ENCODE measurements at regions not wholly inside any gene's neighbourhood (a gene's known extent, or its start where the extent isn't known, plus 50 kb on each side); places are given as distances from the start of the nearest gene placed in this dataset.

GRCh38 chr15:38709196-38709595, 144.6 kb upstream of the RASGRP1 start:
- H3K79me2 ChIP-seq (ENCODE audit: control insufficient read depth, insufficient read depth, low read length, poor library complexity) = no peaks in the 10 kb centered on the region
- no peak overlapping the region for H3K14ac ChIP-seq (ENCODE audit: low read length)
- no peak overlapping the region for H3K4me3 ChIP-seq (ENCODE audit: low read depth, low read length)
- H3K9ac ChIP-seq (ENCODE audit: low read length) = no peak overlapping the region
- H2BK120ac ChIP-seq (ENCODE audit: insufficient read depth, low read length, poor library complexity) = no peak overlapping the region
- H3K4me1 ChIP-seq (ENCODE audit: control insufficient read depth in 1 of 2, insufficient read depth in 2 of 2, low read length in 2 of 2) = peaks cover 2% of the 10 kb centered on the region in 2 experiments
- no peaks in the 10 kb centered on the region for H3K27me3 ChIP-seq (ENCODE audit: insufficient read depth, low read length)
- no peak overlapping the region for H2AK5ac ChIP-seq (ENCODE audit: low read length)
- H3K9me3 ChIP-seq (ENCODE audit: insufficient read depth, low read depth, low read length) = no peaks in the 10 kb centered on the region
- H3K27ac ChIP-seq (ENCODE audit: low read depth, low read length) = no peak overlapping the region
- H3K36me3 ChIP-seq (ENCODE audit: control insufficient read depth in 1 of 2, insufficient read depth in 2 of 2, low read length in 2 of 2) = no peaks in the 10 kb centered on the region
- no peak overlapping the region for H3K4me2 ChIP-seq (ENCODE audit: low read length)
- no peak overlapping the region for H3K23ac ChIP-seq (ENCODE audit: low read length)
- no peak overlapping the region for H3K18ac ChIP-seq (ENCODE audit: low read length)
- no peak overlapping the region for H2AFZ ChIP-seq (ENCODE audit: insufficient read depth, low read length, poor library complexity)
- no CpG with 5 or more reads among the region's 2 CpGs for WGBS (ENCODE audit: extremely low coverage, insufficient coverage, insufficient read length)
- no peak overlapping the region for H4K91ac ChIP-seq (ENCODE audit: low read depth, low read length)
- no peak for DNase-seq
- no peak overlapping the region for H4K12ac ChIP-seq (ENCODE audit: low read depth, low read length)
- no peak overlapping the region for H4K8ac ChIP-seq (ENCODE audit: low read depth, low read length)
- peaks cover 4% of the 10 kb centered on the region for H3K79me1 ChIP-seq (ENCODE audit: low read length)
- H3K4ac ChIP-seq (ENCODE audit: low read depth, low read length) = no peak overlapping the region
- no peak overlapping the region for H2BK12ac ChIP-seq (ENCODE audit: low read length)
- H2BK5ac ChIP-seq (ENCODE audit: low read depth, low read length, poor library complexity) = no peak overlapping the region

GRCh38 chr15:38714309-38715072, 149.9 kb upstream of the RASGRP1 start:
- H2BK120ac ChIP-seq (ENCODE audit: insufficient read depth, low read length, poor library complexity) = peak overlapping the region; percentile 61
- peaks cover 12% of the 10 kb centered on the region for H3K79me1 ChIP-seq (ENCODE audit: low read length)
- H3K23ac ChIP-seq (ENCODE audit: low read length) = no peak overlapping the region
- H2BK12ac ChIP-seq (ENCODE audit: low read length) = peak overlapping the region; percentile 15
- no peak overlapping the region for H4K12ac ChIP-seq (ENCODE audit: low read depth, low read length)
- peak overlapping the region; percentile 88 for H2BK5ac ChIP-seq (ENCODE audit: low read depth, low read length, poor library complexity)
- peak overlapping the region; percentile 76 for H3K27ac ChIP-seq (ENCODE audit: low read depth, low read length)
- H2AK5ac ChIP-seq (ENCODE audit: low read length) = no peak overlapping the region
- H2AFZ ChIP-seq (ENCODE audit: insufficient read depth, low read length, poor library complexity) = no peak overlapping the region
- no peaks in the 10 kb centered on the region for H3K36me3 ChIP-seq (ENCODE audit: control insufficient read depth in 1 of 2, insufficient read depth in 2 of 2, low read length in 2 of 2)
- peak overlapping the region; percentile 44 for H4K8ac ChIP-seq (ENCODE audit: low read depth, low read length)
- H3K4me1 ChIP-seq (ENCODE audit: control insufficient read depth in 1 of 2, insufficient read depth in 2 of 2, low read length in 2 of 2) = peaks cover 7 to 10% of the 10 kb centered on the region in 2 experiments
- no peaks in the 10 kb centered on the region for H3K79me2 ChIP-seq (ENCODE audit: control insufficient read depth, insufficient read depth, low read length, poor library complexity)
- H3K4me3 ChIP-seq (ENCODE audit: low read depth, low read length) = no peak overlapping the region
- H3K27me3 ChIP-seq (ENCODE audit: insufficient read depth, low read length) = no peaks in the 10 kb centered on the region
- peak; percentile 26 to 79 for DNase-seq
- no peak overlapping the region for H3K9ac ChIP-seq (ENCODE audit: low read length)
- H3K4ac ChIP-seq (ENCODE audit: low read depth, low read length) = peak overlapping the region; percentile 15
- peak overlapping the region; percentile 18 for H3K14ac ChIP-seq (ENCODE audit: low read length)
- H3K4me2 ChIP-seq (ENCODE audit: low read length) = peak overlapping the region; percentile 5
- peak overlapping the region; percentile 25 for H3K18ac ChIP-seq (ENCODE audit: low read length)
- peak overlapping the region; percentile 69 for H4K91ac ChIP-seq (ENCODE audit: low read depth, low read length)
- no CpG with 5 or more reads among the region's 4 CpGs for WGBS (ENCODE audit: extremely low coverage, insufficient coverage, insufficient read length)
- no peaks in the 10 kb centered on the region for H3K9me3 ChIP-seq (ENCODE audit: insufficient read depth, low read depth, low read length)

- Histone ChIP-seq H3K4me2 (ENCODE audit: low read length) (no peak overlapping the region), H3K4me1 (ENCODE audit: control insufficient read depth in 1 of 2, insufficient read depth in 2 of 2, low read length in 2 of 2) (no peaks in the 10 kb centered on the region), H3K9me3 (ENCODE audit: insufficient read depth, low read depth, low read length) (no peaks in the 10 kb centered on the region), H2AK5ac (ENCODE audit: low read length) (peak overlapping the region; percentile 31), H2BK120ac (ENCODE audit: insufficient read depth, low read length, poor library complexity) (no peak overlapping the region), H3K23ac (ENCODE audit: low read length) (no peak overlapping the region), H2BK12ac (ENCODE audit: low read length) (no peak overlapping the region), H3K14ac (ENCODE audit: low read length) (no peak overlapping the region), H2AFZ (ENCODE audit: insufficient read depth, low read length, poor library complexity) (no peak overlapping the region), H3K79me1 (ENCODE audit: low read length) (peaks cover 3% of the 10 kb centered on the region), H4K8ac (ENCODE audit: low read depth, low read length) (no peak overlapping the region), H3K79me2 (ENCODE audit: control insufficient read depth, insufficient read depth, low read length, poor library complexity) (no peaks in the 10 kb centered on the region), H2BK5ac (ENCODE audit: low read depth, low read length, poor library complexity) (no peak overlapping the region), H4K91ac (ENCODE audit: low read depth, low read length) (no peak overlapping the region), H3K27ac (ENCODE audit: low read depth, low read length) (no peak overlapping the region), H3K4ac (ENCODE audit: low read depth, low read length) (no peak overlapping the region), H3K4me3 (ENCODE audit: low read depth, low read length) (no peak overlapping the region), H3K27me3 (ENCODE audit: insufficient read depth, low read length) (no peaks in the 10 kb centered on the region), H3K18ac (ENCODE audit: low read length) (peak overlapping the region; percentile 17), H3K36me3 (ENCODE audit: control insufficient read depth in 1 of 2, insufficient read depth in 2 of 2, low read length in 2 of 2) (no peaks in the 10 kb centered on the region), H3K9ac (ENCODE audit: low read length) (no peak overlapping the region), H4K12ac (ENCODE audit: low read depth, low read length) (no peak overlapping the region)
- no CpG with 5 or more reads among the region's 4 CpGs for WGBS (ENCODE audit: extremely low coverage, insufficient coverage, insufficient read length)
- no peak for DNase-seq
Observed at GRCh38 chr15:38720893-38721567, 156.4 kb upstream of the RASGRP1 start.

GRCh38 chr15:38721568-38721945, 156.9 kb upstream of the RASGRP1 start:
- no peak overlapping the region for H3K4me3 ChIP-seq (ENCODE audit: low read depth, low read length)
- no peak overlapping the region for H2BK12ac ChIP-seq (ENCODE audit: low read length)
- DNase-seq = peak in 1 of 2 donors; percentile 72
- H4K91ac ChIP-seq (ENCODE audit: low read depth, low read length) = no peak overlapping the region
- H3K9me3 ChIP-seq (ENCODE audit: insufficient read depth, low read depth, low read length) = no peaks in the 10 kb centered on the region
- WGBS (ENCODE audit: extremely low coverage, insufficient coverage, insufficient read length) = no CpG with 5 or more reads among the region's 3 CpGs
- H3K4ac ChIP-seq (ENCODE audit: low read depth, low read length) = no peak overlapping the region
- no peaks in the 10 kb centered on the region for H3K36me3 ChIP-seq (ENCODE audit: control insufficient read depth in 1 of 2, insufficient read depth in 2 of 2, low read length in 2 of 2)
- peak overlapping the region; percentile 31 for H2AK5ac ChIP-seq (ENCODE audit: low read length)
- H3K79me1 ChIP-seq (ENCODE audit: low read length) = peaks cover 3% of the 10 kb centered on the region
- no peaks in the 10 kb centered on the region for H3K27me3 ChIP-seq (ENCODE audit: insufficient read depth, low read length)
- no peak overlapping the region for H2AFZ ChIP-seq (ENCODE audit: insufficient read depth, low read length, poor library complexity)
- no peak overlapping the region for H3K27ac ChIP-seq (ENCODE audit: low read depth, low read length)
- peak overlapping the region; percentile 17 for H3K18ac ChIP-seq (ENCODE audit: low read length)
- no peak overlapping the region for H3K23ac ChIP-seq (ENCODE audit: low read length)
- H3K79me2 ChIP-seq (ENCODE audit: control insufficient read depth, insufficient read depth, low read length, poor library complexity) = no peaks in the 10 kb centered on the region
- no peak overlapping the region for H3K4me2 ChIP-seq (ENCODE audit: low read length)
- H3K14ac ChIP-seq (ENCODE audit: low read length) = no peak overlapping the region
- no peak overlapping the region for H2BK5ac ChIP-seq (ENCODE audit: low read depth, low read length, poor library complexity)
- H4K12ac ChIP-seq (ENCODE audit: low read depth, low read length) = no peak overlapping the region
- H2BK120ac ChIP-seq (ENCODE audit: insufficient read depth, low read length, poor library complexity) = no peak overlapping the region
- no peak overlapping the region for H3K9ac ChIP-seq (ENCODE audit: low read length)
- H3K4me1 ChIP-seq (ENCODE audit: control insufficient read depth in 1 of 2, insufficient read depth in 2 of 2, low read length in 2 of 2) = no peaks in the 10 kb centered on the region
- no peak overlapping the region for H4K8ac ChIP-seq (ENCODE audit: low read depth, low read length)

All from trophoblast cell (in vitro differentiated cells and primary cell).